ENCODE measurements at regions not wholly inside any gene's neighbourhood (a gene's known extent, or its start where the extent isn't known, plus 50 kb on each side); places are given as distances from the start of the nearest gene placed in this dataset.
A peak's percentile ranks its signal among the peaks of the same experiment; 100 is the strongest.

DNA sequence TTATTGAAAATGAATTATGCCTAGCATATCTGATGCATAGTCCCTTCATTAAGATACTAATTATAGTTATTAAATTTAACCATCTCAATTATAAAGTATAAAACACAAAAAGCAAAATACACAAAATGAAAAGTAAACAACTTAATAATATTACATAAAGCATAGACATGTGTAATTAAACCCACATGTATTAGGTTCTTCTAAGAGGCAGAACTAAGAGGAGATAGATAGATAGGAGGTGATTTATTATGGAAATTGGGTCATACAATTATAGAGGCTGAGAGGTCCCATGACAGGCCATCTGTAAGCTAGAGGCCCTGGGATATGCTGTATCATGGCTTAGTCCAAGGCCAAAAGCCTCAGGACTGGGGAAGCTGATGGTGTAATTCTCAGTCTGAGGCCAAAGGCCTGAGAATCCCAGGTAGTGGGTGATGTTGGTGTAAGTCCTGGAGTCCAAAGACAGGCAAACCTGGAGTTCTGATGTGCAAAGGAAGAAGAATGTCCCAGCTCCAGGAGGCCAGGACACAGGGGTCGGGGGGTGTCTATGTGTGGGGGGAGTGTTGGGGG lies 953.3 kb downstream of the TRHDE start:
- Histone ChIP-seq H3K9me3 (ENCODE audit: control insufficient read depth in 4 of 4, low read length in 3 of 4) (no peaks in the 10 kb centered on the region), H3K27me3 (ENCODE audit: control insufficient read depth in 4 of 4, insufficient read depth in 4 of 4, low read length in 3 of 4) (no peaks in the 10 kb centered on the region), H3K27ac (ENCODE audit: low read depth in 1 of 2, low read length in 2 of 2) (peak overlapping the region in 1 of 2 donors; percentile 10), H3K4me1 (ENCODE audit: control insufficient read depth in 4 of 4, insufficient read depth in 4 of 4, low read length in 3 of 4) (peaks cover 0 to 7% (median 2%) of the 10 kb centered on the region in 4 donors), H3K9ac (ENCODE audit: low read depth in 1 of 2, low read length in 2 of 2) (no peak overlapping the region), H3K36me3 (ENCODE audit: control insufficient read depth in 4 of 4, insufficient read depth in 3 of 4, low read depth in 1 of 4, low read length in 3 of 4) (no peaks in the 10 kb centered on the region), H3K4me3 (ENCODE audit: low read depth in 1 of 3, low read length in 3 of 3) (no peak overlapping the region)
- WGBS = 56% methylated on average over 1 of the region's 1 CpG
- TF ChIP-seq YY1 (IDR thresholded peaks at IDR 0.05) (peak; percentile 27), TAF1 (conservative IDR thresholded peaks at IDR 0.05) (no peak), RAD21 (IDR thresholded peaks at IDR 0.05) (no peak), HNF4A (conservative IDR thresholded peaks at IDR 0.05) (peak in 1 of 2 donors; percentile 55), EGR1 (IDR thresholded peaks at IDR 0.05; ENCODE audit: low read depth in 2 of 2) (no peak), HNF4G (IDR thresholded peaks at IDR 0.05) (no peak), FOXA1 (IDR thresholded peaks at IDR 0.05) (no peak), RXRA (IDR thresholded peaks at IDR 0.05) (peak in 1 of 2 donors; percentile 34)
- TF ChIP-seq, protein P1, sequence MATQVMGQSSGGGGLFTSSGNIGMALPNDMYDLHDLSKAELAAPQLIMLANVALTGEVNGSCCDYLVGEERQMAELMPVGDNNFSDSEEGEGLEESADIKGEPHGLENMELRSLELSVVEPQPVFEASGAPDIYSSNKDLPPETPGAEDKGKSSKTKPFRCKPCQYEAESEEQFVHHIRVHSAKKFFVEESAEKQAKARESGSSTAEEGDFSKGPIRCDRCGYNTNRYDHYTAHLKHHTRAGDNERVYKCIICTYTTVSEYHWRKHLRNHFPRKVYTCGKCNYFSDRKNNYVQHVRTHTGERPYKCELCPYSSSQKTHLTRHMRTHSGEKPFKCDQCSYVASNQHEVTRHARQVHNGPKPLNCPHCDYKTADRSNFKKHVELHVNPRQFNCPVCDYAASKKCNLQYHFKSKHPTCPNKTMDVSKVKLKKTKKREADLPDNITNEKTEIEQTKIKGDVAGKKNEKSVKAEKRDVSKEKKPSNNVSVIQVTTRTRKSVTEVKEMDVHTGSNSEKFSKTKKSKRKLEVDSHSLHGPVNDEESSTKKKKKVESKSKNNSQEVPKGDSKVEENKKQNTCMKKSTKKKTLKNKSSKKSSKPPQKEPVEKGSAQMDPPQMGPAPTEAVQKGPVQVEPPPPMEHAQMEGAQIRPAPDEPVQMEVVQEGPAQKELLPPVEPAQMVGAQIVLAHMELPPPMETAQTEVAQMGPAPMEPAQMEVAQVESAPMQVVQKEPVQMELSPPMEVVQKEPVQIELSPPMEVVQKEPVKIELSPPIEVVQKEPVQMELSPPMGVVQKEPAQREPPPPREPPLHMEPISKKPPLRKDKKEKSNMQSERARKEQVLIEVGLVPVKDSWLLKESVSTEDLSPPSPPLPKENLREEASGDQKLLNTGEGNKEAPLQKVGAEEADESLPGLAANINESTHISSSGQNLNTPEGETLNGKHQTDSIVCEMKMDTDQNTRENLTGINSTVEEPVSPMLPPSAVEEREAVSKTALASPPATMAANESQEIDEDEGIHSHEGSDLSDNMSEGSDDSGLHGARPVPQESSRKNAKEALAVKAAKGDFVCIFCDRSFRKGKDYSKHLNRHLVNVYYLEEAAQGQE (IDR thresholded peaks at IDR 0.05) = no peak
- DNase-seq (ENCODE audit: low spot score) = no peak

DNA sequence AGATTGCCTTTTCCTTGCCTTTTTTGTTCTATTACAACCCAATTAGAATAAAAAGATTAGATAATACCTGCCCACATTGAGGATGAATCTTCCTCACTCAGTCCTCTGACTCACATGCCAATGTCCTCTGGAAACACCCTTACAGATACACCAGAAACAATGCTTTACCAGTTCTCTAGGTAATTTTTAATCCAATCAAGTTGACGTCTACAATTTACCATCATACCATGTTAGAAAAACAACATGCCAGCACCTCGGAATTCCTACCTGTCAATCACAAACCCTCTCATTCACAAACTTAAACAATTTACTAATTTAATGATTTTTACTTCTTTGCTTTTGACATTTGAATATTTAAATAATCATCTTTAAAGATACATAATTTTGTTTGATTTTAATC lies 953.8 kb downstream of the TRHDE start:
- no peak overlapping the region for H3K27ac ChIP-seq (ENCODE audit: low read depth in 1 of 2, low read length in 2 of 2)
- H3K27me3 ChIP-seq (ENCODE audit: control insufficient read depth in 4 of 4, insufficient read depth in 4 of 4, low read length in 3 of 4) = no peaks in the 10 kb centered on the region
- H3K4me3 ChIP-seq (ENCODE audit: low read depth in 1 of 3, low read length in 3 of 3) = no peak overlapping the region
- no peak for DNase-seq (ENCODE audit: low spot score)
- no peak for TF ChIP-seq HNF4G (IDR thresholded peaks at IDR 0.05)
- TF ChIP-seq YY1 (IDR thresholded peaks at IDR 0.05) = no peak
- no peak for TF ChIP-seq NR2F2 (IDR thresholded peaks at IDR 0.05)
- TF ChIP-seq, protein P2, sequence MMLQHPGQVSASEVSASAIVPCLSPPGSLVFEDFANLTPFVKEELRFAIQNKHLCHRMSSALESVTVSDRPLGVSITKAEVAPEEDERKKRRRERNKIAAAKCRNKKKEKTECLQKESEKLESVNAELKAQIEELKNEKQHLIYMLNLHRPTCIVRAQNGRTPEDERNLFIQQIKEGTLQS (IDR thresholded peaks at IDR 0.05) = no peak
- no peak for TF ChIP-seq RAD21 (IDR thresholded peaks at IDR 0.05)
- TF ChIP-seq HNF4A (conservative IDR thresholded peaks at IDR 0.05) = no peak
- TF ChIP-seq EGR1 (IDR thresholded peaks at IDR 0.05; ENCODE audit: low read depth in 2 of 2) = no peak
- TF ChIP-seq, protein P3, sequence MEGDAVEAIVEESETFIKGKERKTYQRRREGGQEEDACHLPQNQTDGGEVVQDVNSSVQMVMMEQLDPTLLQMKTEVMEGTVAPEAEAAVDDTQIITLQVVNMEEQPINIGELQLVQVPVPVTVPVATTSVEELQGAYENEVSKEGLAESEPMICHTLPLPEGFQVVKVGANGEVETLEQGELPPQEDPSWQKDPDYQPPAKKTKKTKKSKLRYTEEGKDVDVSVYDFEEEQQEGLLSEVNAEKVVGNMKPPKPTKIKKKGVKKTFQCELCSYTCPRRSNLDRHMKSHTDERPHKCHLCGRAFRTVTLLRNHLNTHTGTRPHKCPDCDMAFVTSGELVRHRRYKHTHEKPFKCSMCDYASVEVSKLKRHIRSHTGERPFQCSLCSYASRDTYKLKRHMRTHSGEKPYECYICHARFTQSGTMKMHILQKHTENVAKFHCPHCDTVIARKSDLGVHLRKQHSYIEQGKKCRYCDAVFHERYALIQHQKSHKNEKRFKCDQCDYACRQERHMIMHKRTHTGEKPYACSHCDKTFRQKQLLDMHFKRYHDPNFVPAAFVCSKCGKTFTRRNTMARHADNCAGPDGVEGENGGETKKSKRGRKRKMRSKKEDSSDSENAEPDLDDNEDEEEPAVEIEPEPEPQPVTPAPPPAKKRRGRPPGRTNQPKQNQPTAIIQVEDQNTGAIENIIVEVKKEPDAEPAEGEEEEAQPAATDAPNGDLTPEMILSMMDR (IDR thresholded peaks at IDR 0.05; ENCODE audit: low read depth, low read length, missing input control) = no peak
- no peak for TF ChIP-seq TAF1 (conservative IDR thresholded peaks at IDR 0.05)
- TF ChIP-seq, protein P4, sequence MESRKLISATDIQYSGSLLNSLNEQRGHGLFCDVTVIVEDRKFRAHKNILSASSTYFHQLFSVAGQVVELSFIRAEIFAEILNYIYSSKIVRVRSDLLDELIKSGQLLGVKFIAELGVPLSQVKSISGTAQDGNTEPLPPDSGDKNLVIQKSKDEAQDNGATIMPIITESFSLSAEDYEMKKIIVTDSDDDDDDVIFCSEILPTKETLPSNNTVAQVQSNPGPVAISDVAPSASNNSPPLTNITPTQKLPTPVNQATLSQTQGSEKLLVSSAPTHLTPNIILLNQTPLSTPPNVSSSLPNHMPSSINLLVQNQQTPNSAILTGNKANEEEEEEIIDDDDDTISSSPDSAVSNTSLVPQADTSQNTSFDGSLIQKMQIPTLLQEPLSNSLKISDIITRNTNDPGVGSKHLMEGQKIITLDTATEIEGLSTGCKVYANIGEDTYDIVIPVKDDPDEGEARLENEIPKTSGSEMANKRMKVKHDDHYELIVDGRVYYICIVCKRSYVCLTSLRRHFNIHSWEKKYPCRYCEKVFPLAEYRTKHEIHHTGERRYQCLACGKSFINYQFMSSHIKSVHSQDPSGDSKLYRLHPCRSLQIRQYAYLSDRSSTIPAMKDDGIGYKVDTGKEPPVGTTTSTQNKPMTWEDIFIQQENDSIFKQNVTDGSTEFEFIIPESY (IDR thresholded peaks at IDR 0.05) = no peak
- H3K36me3 ChIP-seq (ENCODE audit: control insufficient read depth in 4 of 4, insufficient read depth in 3 of 4, low read depth in 1 of 4, low read length in 3 of 4) = no peaks in the 10 kb centered on the region
- no peaks in the 10 kb centered on the region for H3K9me3 ChIP-seq (ENCODE audit: control insufficient read depth in 4 of 4, low read length in 3 of 4)
- WGBS = 38% methylated on average over 2 of the region's 2 CpGs
- H3K4me1 ChIP-seq (ENCODE audit: control insufficient read depth in 4 of 4, insufficient read depth in 4 of 4, low read length in 3 of 4) = peaks cover 0 to 4% (median 2%) of the 10 kb centered on the region in 4 donors
- H3K9ac ChIP-seq (ENCODE audit: low read depth in 1 of 2, low read length in 2 of 2) = no peak overlapping the region
